ENCODE measurements at regions not wholly inside any gene's neighbourhood (a gene's known extent, or its start where the extent isn't known, plus 50 kb on each side); places are given as distances from the start of the nearest gene placed in this dataset.
"Not testable (repeated sequence)": the region's sequence is repeated elsewhere in the genome, so short reads cannot be mapped to it uniquely, and the experiment has no call there.

GRCh38 chr4:127417885-127418535 lies 214.7 kb upstream of the INTU start:
- H3K27ac ChIP-seq = peak overlapping the region in 1 of 21 experiments; percentile 26

GRCh38 chr4:127419431-127419830 lies 213.3 kb upstream of the INTU start:
- Histone ChIP-seq H3K27ac (no peak overlapping the region), H3K4me3 (no peak overlapping the region)

More at GRCh38 chr4:127417885-127418535, 214.7 kb upstream of the INTU start:
- H3K4me3 ChIP-seq = no peak overlapping the region

- Histone ChIP-seq H3K27ac (peak overlapping the region in 2 of 21 experiments; percentile 4 to 38), H3K4me3 (no peak overlapping the region)
Observed at GRCh38 chr4:127421437-127421836, 211.3 kb upstream of the INTU start.

GRCh38 chr4:127425202-127425845 lies 207.4 kb upstream of the INTU start:
- no peak overlapping the region for H3K4me3 ChIP-seq
- no peak overlapping the region for H3K27ac ChIP-seq

- H3K4me3 ChIP-seq = no peak overlapping the region
- H3K27ac ChIP-seq = no peak overlapping the region
Observed at GRCh38 chr4:127425851-127426250, 206.9 kb upstream of the INTU start.

GRCh38 chr4:127441571-127441970 lies 191.2 kb upstream of the INTU start:
- Histone ChIP-seq H3K27ac (no peak overlapping the region), H3K4me3 (no peak overlapping the region)

- no peak overlapping the region for H3K27ac ChIP-seq
- H3K4me3 ChIP-seq = no peak overlapping the region
Observed at GRCh38 chr4:127445471-127445870, 187.3 kb upstream of the INTU start.

GRCh38 chr4:127446427-127446885 lies 186.3 kb upstream of the INTU start:
- no peak overlapping the region for H3K4me3 ChIP-seq
- no peak overlapping the region for H3K27ac ChIP-seq

GRCh38 chr4:127448986-127449385 lies 183.8 kb upstream of the INTU start:
- H3K27ac ChIP-seq = no peak overlapping the region
- H3K4me3 ChIP-seq = no peak overlapping the region

GRCh38 chr4:127449449-127449848 lies 183.3 kb upstream of the INTU start:
- Histone ChIP-seq H3K4me3 (no peak overlapping the region), H3K27ac (no peak overlapping the region)

GRCh38 chr4:127450276-127450675 lies 182.5 kb upstream of the INTU start:
- Histone ChIP-seq H3K4me3 (no peak overlapping the region), H3K27ac (no peak overlapping the region)

GRCh38 chr4:127463883-127464282 lies 168.9 kb upstream of the INTU start:
- no peak overlapping the region for H3K27ac ChIP-seq
- H3K4me3 ChIP-seq = no peak overlapping the region

GRCh38 chr4:127469542-127469941 lies 163.2 kb upstream of the INTU start:
- Histone ChIP-seq H3K4me3 (no peak overlapping the region), H3K27ac (no peak overlapping the region)

GRCh38 chr4:127469959-127470809 lies 162.6 kb upstream of the INTU start:
- no peak overlapping the region for H3K4me3 ChIP-seq

GRCh38 chr4:127478271-127478670 lies 154.5 kb upstream of the INTU start:
- not testable (repeated sequence) for H3K4me3 ChIP-seq, H3K27ac ChIP-seq

More at GRCh38 chr4:127469959-127470809, 162.6 kb upstream of the INTU start:
- H3K27ac ChIP-seq = no peak overlapping the region

- no peak overlapping the region for H3K27ac ChIP-seq
- H3K4me3 ChIP-seq = no peak overlapping the region
Observed at GRCh38 chr4:127479031-127479622, 153.6 kb upstream of the INTU start.

- no peak overlapping the region for H3K4me3 ChIP-seq
Observed at GRCh38 chr4:127482049-127482448, 150.7 kb upstream of the INTU start.

GRCh38 chr4:127484117-127484516 lies 148.6 kb upstream of the INTU start:
- no peak overlapping the region for H3K27ac ChIP-seq
- no peak overlapping the region for H3K4me3 ChIP-seq

More at GRCh38 chr4:127482049-127482448, 150.7 kb upstream of the INTU start:
- no peak overlapping the region for H3K27ac ChIP-seq

GRCh38 chr4:127486248-127486647 lies 146.5 kb upstream of the INTU start:
- no peak overlapping the region for H3K27ac ChIP-seq
- no peak overlapping the region for H3K4me3 ChIP-seq

GRCh38 chr4:127491571-127491970 lies 141.2 kb upstream of the INTU start:
- Histone ChIP-seq H3K4me3 (no peak overlapping the region), H3K27ac (no peak overlapping the region)
